Right kidney (tissue), 1 donor: ENCODE measurements at regions not wholly inside any gene's neighbourhood (a gene's known extent, or its start where the extent isn't known, plus 50 kb on each side); places are given as distances from the start of the nearest gene placed in this dataset.
"Not testable (repeated sequence)": the region's sequence is repeated elsewhere in the genome, so short reads cannot be mapped to it uniquely, and the experiment has no call there.

Experiments
- DNase-seq: peaks from one replicate; pipeline ENCODE4 v3.0.0-alpha.2; 2016

- no peak for DNase-seq
Measured at GRCh38 chr5:15191012-15191411, 309.0 kb upstream of the FBXL7 start.

- no peak for DNase-seq
Measured at GRCh38 chr5:15183520-15183919, 311.9 kb upstream of the ANKH start.

GRCh38 chr5:15170173-15170572 is 298.6 kb upstream of the ANKH start:
- DNase-seq: no peak

- no peak for DNase-seq
Measured at GRCh38 chr5:15168358-15168757, 296.8 kb upstream of the ANKH start.

GRCh38 chr5:15160091-15160490 is 288.5 kb upstream of the ANKH start:
- DNase-seq: no peak

GRCh38 chr5:15159606-15160005 is 288.0 kb upstream of the ANKH start:
- no peak for DNase-seq

GRCh38 chr5:15142458-15142857 is 270.9 kb upstream of the ANKH start:
- no peak for DNase-seq

GRCh38 chr5:15137414-15137813 is 265.8 kb upstream of the ANKH start:
- DNase-seq: no peak

GRCh38 chr5:15135661-15136060 is 264.1 kb upstream of the ANKH start:
- no peak for DNase-seq

GRCh38 chr5:15133456-15133965 is 261.9 kb upstream of the ANKH start:
- no peak for DNase-seq

- DNase-seq: no peak
Measured at GRCh38 chr5:15132816-15133405, 261.3 kb upstream of the ANKH start.

GRCh38 chr5:15131909-15132308 is 260.3 kb upstream of the ANKH start:
- DNase-seq: no peak

- DNase-seq: no peak
Measured at GRCh38 chr5:15124871-15125568, 253.4 kb upstream of the ANKH start.

- DNase-seq: no peak
Measured at GRCh38 chr5:15124461-15124860, 252.9 kb upstream of the ANKH start.

- DNase-seq: no peak
Measured at GRCh38 chr5:15117688-15118087, 246.1 kb upstream of the ANKH start.

- no peak for DNase-seq
Measured at GRCh38 chr5:15116996-15117395, 245.4 kb upstream of the ANKH start.

- DNase-seq: no peak
Measured at GRCh38 chr5:15106530-15107283, 235.1 kb upstream of the ANKH start.

- no peak for DNase-seq
Measured at GRCh38 chr5:15105799-15106393, 234.3 kb upstream of the ANKH start.

GRCh38 chr5:15103864-15104263 is 232.3 kb upstream of the ANKH start:
- DNase-seq: no peak

- DNase-seq: no peak
Measured at GRCh38 chr5:15103130-15103529, 231.6 kb upstream of the ANKH start.

GRCh38 chr5:15097552-15097951 is 226.0 kb upstream of the ANKH start:
- DNase-seq: no peak

- DNase-seq: not testable (repeated sequence)
Measured at GRCh38 chr5:15096686-15097085, 225.1 kb upstream of the ANKH start.

GRCh38 chr5:15092801-15093200 is 221.2 kb upstream of the ANKH start:
- no peak for DNase-seq
